Left ventricle myocardium inferior (tissue), 1 donor: ENCODE measurements at regions not wholly inside any gene's neighbourhood (a gene's known extent, or its start where the extent isn't known, plus 50 kb on each side); places are given as distances from the start of the nearest gene placed in this dataset.
"Not testable (repeated sequence)": the region's sequence is repeated elsewhere in the genome, so short reads cannot be mapped to it uniquely, and the experiment has no call there.

Source experiments
- DNase-seq: peaks from one replicate; pipeline ENCODE4 v3.0.0-alpha.2; 2020
- H3K27ac ChIP-seq: fragments of 200-600 bp; replicated peaks from 2 replicates; pipeline ENCODE4 v1.8.0; 2021
- H3K27me3 ChIP-seq: fragments of 200-600 bp; 2 replicates; pipeline ENCODE4 v1.8.0; 2021; ENCODE audit warnings: low read depth
- H3K36me3 ChIP-seq: fragments of 200-600 bp; 2 replicates; pipeline ENCODE4 v1.8.0; 2021
- H3K4me1 ChIP-seq: fragments of 200-600 bp; 2 replicates; pipeline ENCODE4 v1.8.0; 2021
- H3K4me3 ChIP-seq: fragments of 200-600 bp; 2 replicates; pipeline ENCODE4 v1.8.0; 2021; ENCODE audit warnings: mild to moderate bottlenecking, moderate library complexity
- H3K9me3 ChIP-seq: fragments of 200-600 bp; replicated peaks from 2 replicates; pipeline ENCODE4 v1.8.0; 2021
- CTCF ChIP-seq: fragments of 200-600 bp; IDR thresholded peaks from 2 replicates; pipeline ENCODE4 v1.8.0; 2021; ENCODE audit warnings: antibody characterized with exemption, mild to moderate bottlenecking, borderline replicate concordance
- intact Hi-C: fragments of 100-400 bp; cut with micrococcal nuclease; formaldehyde crosslinking; loops from one replicate; pipeline ENCODE4 v1.11.0; 2022
- donor health status: DM: no; HTN: yes; CAD: no; lungs with severe emphysema.

DNA sequence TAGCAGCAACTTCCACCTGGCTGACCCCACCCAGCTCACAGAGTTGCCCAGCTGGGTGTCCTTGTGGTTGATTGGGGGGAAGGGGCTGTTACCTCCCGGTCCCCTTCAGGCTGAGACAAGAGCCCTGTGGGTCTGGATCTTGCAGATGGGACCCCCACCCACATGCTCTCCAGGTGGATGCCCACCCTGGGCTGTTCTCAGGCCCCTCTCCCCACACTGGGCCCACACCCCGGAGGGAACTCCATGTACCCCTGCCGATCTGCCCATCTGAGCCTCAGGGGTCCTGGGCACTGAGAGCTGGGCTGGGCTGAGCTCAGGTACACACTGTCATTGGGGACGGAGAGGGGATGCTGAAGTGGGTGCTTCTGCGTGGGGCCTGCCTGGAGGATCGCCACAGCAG, 1453.9 kb upstream of the TPTE start:
- DNase-seq, intact Hi-C loops: not testable (repeated sequence)

DNA sequence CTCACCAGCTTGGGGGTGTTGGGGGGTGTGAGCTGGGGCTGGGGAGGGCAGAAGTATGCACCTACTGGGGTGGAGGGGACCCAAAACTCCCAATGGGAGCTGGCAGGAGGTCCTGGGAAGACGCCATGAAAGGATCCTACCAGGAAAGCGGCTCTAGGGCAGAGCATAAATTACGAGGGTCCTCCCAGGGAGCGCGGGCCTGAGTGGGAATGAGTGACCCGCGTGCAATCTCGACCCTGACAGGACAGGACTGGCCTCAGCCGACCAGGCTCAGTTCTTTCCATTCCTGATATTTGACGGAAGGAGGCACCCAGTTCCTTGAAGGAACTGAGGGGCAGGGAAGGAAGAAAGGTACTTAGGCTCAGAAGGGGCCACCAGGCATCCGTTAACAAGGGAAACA, 1452.8 kb upstream of the TPTE start:
- intact Hi-C loops, H3K4me1 ChIP-seq, H3K27ac ChIP-seq, H3K4me3 ChIP-seq, H3K9me3 ChIP-seq, H3K36me3 ChIP-seq, H3K27me3 ChIP-seq, DNase-seq: not testable (repeated sequence)

More for the DNA sequence above, 1453.9 kb upstream of the TPTE start:
- H3K4me3 ChIP-seq, H3K9me3 ChIP-seq, H3K4me1 ChIP-seq, H3K27ac ChIP-seq, H3K27me3 ChIP-seq, H3K36me3 ChIP-seq: not testable (repeated sequence)

- H3K4me3 ChIP-seq, result peak overlapping the region; percentile 29
- DNase-seq, H3K9me3 ChIP-seq, intact Hi-C loops, H3K36me3 ChIP-seq, H3K4me1 ChIP-seq, H3K27me3 ChIP-seq: not testable (repeated sequence)
- peak overlapping the region; percentile 79 for H3K27ac ChIP-seq
- TF ChIP-seq CTCF, result peak; percentile 52
Observed at GRCh38 chr21:9070703-9071102, 1450.7 kb upstream of the TPTE start.

GRCh38 chr21:9073010-9073409, 1448.4 kb upstream of the TPTE start:
- H3K27ac ChIP-seq, H3K36me3 ChIP-seq, DNase-seq, H3K9me3 ChIP-seq, H3K4me1 ChIP-seq, H3K4me3 ChIP-seq, H3K27me3 ChIP-seq, intact Hi-C loops: not testable (repeated sequence)

DNA sequence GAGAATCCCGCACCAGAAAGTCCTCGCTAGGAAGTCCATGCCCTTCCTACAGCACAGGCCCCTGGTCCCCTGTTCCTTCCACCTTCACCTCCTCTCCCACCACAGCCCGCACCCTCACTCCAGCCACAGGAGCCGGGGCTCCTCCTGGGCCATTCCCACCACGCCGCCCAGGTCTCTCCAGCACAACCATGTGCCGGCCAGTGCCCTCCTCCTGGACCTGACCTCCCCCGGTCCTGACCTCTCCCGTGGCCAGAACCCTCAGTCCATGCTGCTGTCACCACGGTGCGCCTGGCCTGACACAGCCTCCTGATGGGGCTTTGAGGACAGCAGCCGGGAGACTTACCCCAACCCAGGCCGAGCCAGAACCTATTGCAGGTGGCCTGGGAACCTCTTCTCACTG, 1446.6 kb upstream of the TPTE start:
- H3K4me3 ChIP-seq, intact Hi-C loops, DNase-seq, H3K27ac ChIP-seq, H3K4me1 ChIP-seq, H3K9me3 ChIP-seq, H3K27me3 ChIP-seq, H3K36me3 ChIP-seq: not testable (repeated sequence)

DNA sequence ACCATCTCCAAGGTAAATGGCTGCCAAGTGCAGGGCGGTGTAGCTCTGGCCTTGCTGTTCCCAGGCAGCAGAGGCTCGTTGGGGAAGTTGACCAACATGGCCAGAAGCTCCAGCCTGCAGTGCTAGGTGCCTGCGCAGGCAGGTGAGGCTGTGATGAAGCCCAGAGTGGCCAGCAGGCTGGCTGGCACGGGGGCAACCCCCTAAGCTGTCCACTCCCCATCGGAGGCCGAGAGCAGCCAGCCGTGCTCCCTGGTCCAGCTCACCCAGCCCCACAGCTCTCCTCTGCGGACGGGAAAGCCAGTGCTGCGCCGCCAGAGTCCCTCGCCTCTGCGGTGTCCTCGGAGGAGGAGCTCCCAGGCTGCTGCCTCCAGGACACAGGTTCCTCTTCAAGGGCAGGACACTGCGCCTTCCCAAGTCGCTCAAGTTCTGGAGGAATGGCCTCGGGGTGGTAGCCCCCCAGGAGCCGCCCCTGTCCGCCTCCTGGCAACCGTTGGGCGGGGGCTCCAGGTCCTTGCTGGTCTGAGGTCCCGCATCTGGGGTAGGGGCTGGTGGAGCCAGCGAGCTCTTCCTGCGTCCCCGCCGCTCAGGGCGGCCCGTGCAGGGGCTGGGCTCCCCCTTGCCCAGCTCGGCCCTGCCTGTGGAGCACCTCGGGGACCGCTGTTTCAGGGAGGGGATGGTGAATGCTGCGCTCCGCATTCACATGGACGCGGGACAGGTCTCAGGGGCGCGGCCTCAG, 1438.1 kb upstream of the TPTE start:
- DNase-seq, H3K9me3 ChIP-seq, H3K4me3 ChIP-seq, H3K27me3 ChIP-seq, H3K27ac ChIP-seq, H3K36me3 ChIP-seq, intact Hi-C loops, H3K4me1 ChIP-seq: not testable (repeated sequence)

DNA sequence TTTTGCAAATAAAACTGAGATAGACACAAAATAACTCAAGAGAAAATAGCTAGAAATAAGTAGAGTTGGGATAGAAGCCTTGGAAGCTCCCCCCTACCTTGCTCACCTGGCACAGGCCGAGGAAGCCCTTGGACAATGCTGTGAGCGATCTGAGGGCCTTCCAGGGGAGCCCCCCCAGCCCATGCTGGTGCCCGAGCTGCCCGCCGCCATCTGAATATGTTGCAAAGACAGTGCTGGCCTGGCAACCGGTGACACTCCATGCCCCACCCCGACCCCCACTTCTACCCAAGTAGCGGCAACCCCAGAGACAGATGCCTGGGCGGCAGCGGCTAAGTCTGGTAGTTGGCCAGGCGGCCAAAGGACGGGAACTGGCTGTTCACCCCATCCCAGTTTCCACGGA, 1435.1 kb upstream of the TPTE start:
- DNase-seq, H3K9me3 ChIP-seq, H3K36me3 ChIP-seq, H3K4me3 ChIP-seq, H3K27ac ChIP-seq, H3K27me3 ChIP-seq, H3K4me1 ChIP-seq, intact Hi-C loops: not testable (repeated sequence)

DNA sequence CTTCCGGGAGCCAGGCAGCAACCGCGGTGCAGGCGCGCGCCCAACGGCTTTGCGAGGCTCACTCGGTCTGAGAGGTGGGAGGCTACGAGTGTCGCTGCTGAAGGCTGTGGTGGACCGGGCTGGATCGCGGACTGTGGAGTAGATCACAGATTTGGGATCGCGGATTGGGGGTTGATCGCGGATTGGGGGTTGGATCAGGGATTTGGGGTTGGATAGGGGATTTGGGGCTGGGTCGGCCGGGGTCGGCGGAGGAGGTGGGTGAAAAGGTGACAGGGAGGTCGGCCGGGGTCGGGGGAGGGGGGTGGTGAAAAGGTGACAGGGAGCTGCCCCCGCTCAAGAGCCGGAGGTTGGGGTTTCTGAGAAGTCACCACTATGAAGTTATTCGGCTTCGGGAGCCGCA, 1433.6 kb upstream of the TPTE start:
- H3K4me3 ChIP-seq, H3K27ac ChIP-seq, H3K4me1 ChIP-seq, DNase-seq, H3K9me3 ChIP-seq, intact Hi-C loops, H3K36me3 ChIP-seq, H3K27me3 ChIP-seq: not testable (repeated sequence)

DNA sequence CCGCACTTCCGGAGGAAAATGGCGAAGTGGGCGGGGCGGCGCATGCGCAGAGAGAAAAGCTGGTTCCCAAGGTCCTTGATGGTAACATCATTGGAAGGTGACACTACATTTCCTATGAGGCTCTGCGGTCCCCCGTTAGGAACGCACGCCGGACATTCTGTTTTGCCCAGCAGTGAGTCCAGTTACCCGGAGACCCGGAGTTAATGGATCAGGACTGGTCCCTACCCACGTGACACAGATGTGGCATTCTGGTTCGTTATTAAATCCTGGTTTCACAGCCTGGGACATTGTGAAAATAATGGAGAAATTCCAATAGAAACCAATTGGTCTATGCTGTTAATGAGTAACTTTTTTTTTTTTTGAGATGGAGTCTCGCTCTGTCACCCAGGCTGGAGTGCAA, 1391.6 kb upstream of the TPTE start:
- H3K27ac ChIP-seq, H3K27me3 ChIP-seq, H3K36me3 ChIP-seq, intact Hi-C loops, H3K4me1 ChIP-seq, H3K9me3 ChIP-seq: not testable (repeated sequence)
- peak; percentile 16 for DNase-seq
- peak overlapping the region; percentile 61 for H3K4me3 ChIP-seq

DNA sequence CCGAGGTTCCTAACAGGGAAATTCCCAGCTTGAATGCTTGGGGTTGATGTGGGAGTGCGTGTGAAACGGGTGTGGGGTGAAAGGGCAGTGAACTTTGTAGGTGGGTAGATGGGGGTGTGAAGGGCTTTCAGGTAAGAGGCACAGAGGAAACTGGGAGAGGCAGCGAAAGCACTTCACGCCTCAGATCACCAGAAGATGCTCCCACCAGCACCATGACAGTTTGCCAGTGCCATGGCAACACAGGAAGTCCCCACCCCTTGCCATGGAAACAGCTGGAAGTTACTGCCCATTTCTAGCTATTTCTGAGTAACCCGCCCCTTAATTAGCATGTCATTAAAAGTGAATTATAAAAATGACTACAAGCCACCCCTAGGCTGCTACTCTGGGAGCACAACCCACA, 1390.6 kb upstream of the TPTE start:
- intact Hi-C loops, H3K4me3 ChIP-seq, H3K27me3 ChIP-seq, H3K9me3 ChIP-seq, H3K27ac ChIP-seq, DNase-seq, H3K4me1 ChIP-seq, H3K36me3 ChIP-seq: not testable (repeated sequence)
